GM23338 (cell line): ENCODE measurements at regions not wholly inside any gene's neighbourhood (a gene's known extent, or its start where the extent isn't known, plus 50 kb on each side); places are given as distances from the start of the nearest gene placed in this dataset.

Experiments used
- ATAC-seq: fragments of 200-7000 bp; cut with Tn5 transposase; 3 replicates; pipeline ENCODE4 v1.9.1; 2020
- DNase-seq: peaks from one replicate; pipeline ENCODE4 v3.0.0-alpha.2; 2015; ENCODE audit warnings: low spot score
- H2AFZ ChIP-seq: fragments of 200-600 bp; sonication (generic); 2 replicates; pipeline ENCODE4 v1.8.0; 2016; ENCODE audit warnings: antibody characterized with exemption, mild to moderate bottlenecking, moderate library complexity
- H3F3A ChIP-seq: fragments of 200-600 bp; sonication (generic); replicated peaks from 2 replicates; pipeline ENCODE4 v1.8.0; 2017; ENCODE audit warnings: antibody characterized with exemption, mixed run types, low read depth
- H3K27ac ChIP-seq: fragments of 200-600 bp; sonication (generic); 2 replicates; pipeline ENCODE4 v1.6.1; 2016; ENCODE audit warnings: low read depth
- H3K27me3 ChIP-seq: fragments of 200-600 bp; sonication (generic); 2 replicates; pipeline ENCODE4 v1.8.0; 2016; ENCODE audit warnings: mild to moderate bottlenecking, mixed run types, moderate library complexity; ENCODE audit not compliant: insufficient read depth
- H3K36me3 ChIP-seq: fragments of 200-600 bp; sonication (generic); 2 replicates; pipeline ENCODE4 v1.8.0; 2016; ENCODE audit warnings: mild to moderate bottlenecking; ENCODE audit not compliant: insufficient read depth
- H3K4me1 ChIP-seq: fragments of 200-600 bp; sonication (generic); 2 replicates; pipeline ENCODE4 v1.8.0; 2016; ENCODE audit warnings: mild to moderate bottlenecking, moderate library complexity; ENCODE audit not compliant: insufficient read depth
- H3K4me2 ChIP-seq: fragments of 200-600 bp; sonication (generic); 2 replicates; pipeline ENCODE4 v1.7.1; 2017; ENCODE audit warnings: mixed run types
- H3K4me3 ChIP-seq: fragments of 200-600 bp; sonication (generic); 2 replicates; pipeline ENCODE4 v1.6.1; 2016; ENCODE audit warnings: mixed run types
- H3K79me2 ChIP-seq: fragments of 200-600 bp; sonication (generic); replicated peaks from 2 replicates; pipeline ENCODE4 v1.8.0; 2017; ENCODE audit warnings: mild to moderate bottlenecking; ENCODE audit not compliant: insufficient read depth
- H3K9me2 ChIP-seq: fragments of 200-600 bp; sonication (generic); 2 replicates; pipeline ENCODE4 v1.8.0; 2017; ENCODE audit not compliant: insufficient read depth
- H4K20me1 ChIP-seq: fragments of 200-600 bp; sonication (generic); replicated peaks from 2 replicates; pipeline ENCODE4 v1.8.0; 2017; ENCODE audit warnings: mild to moderate bottlenecking; ENCODE audit not compliant: insufficient read depth
- H3K27ac Mint-ChIP-seq: 2 replicates; pipeline ENCODE4 v1.8.0; 2020; ENCODE audit warnings: inconsistent platforms, mild to moderate bottlenecking, moderate library complexity, mixed read lengths
- H3K27me3 Mint-ChIP-seq: 3 replicates; pipeline ENCODE4 v1.8.0; 2022; ENCODE audit warnings: low read depth, mild to moderate bottlenecking, moderate library complexity, mixed read lengths, inconsistent platforms; ENCODE audit not compliant: insufficient read depth, poor library complexity
- H3K36me3 Mint-ChIP-seq: 3 replicates; pipeline ENCODE4 v1.8.0; 2021; ENCODE audit warnings: low read depth, mild to moderate bottlenecking, inconsistent platforms, moderate library complexity, mixed read lengths
- H3K4me1 Mint-ChIP-seq: 3 replicates; pipeline ENCODE4 v1.8.0; 2020; ENCODE audit warnings: mild to moderate bottlenecking, inconsistent platforms, mixed read lengths
- H3K4me3 Mint-ChIP-seq: 3 replicates; pipeline ENCODE4 v1.8.0; 2021; ENCODE audit warnings: moderate library complexity, mild to moderate bottlenecking, inconsistent platforms, mixed read lengths
- H3K9me3 Mint-ChIP-seq: 3 replicates; pipeline ENCODE4 v1.8.0; 2020; ENCODE audit warnings: moderate library complexity, mild to moderate bottlenecking, inconsistent platforms, mixed read lengths
- CREB1 ChIP-seq: fragments of 250-450 bp; sonication (Bioruptor Pico); IDR thresholded peaks from 2 replicates; pipeline ENCODE4 v1.5.0; 2020; ENCODE audit warnings: low read depth, mild to moderate bottlenecking, moderate library complexity
- CTCF ChIP-seq, 2 experiments: fragments of 200-600 bp in 1 of 2; sonication (generic) in 1 of 2; conservative IDR thresholded peaks; 2 replicates each; pipeline versions ENCODE4 v1.5.1 to v1.6.1; 2016 to 2017; ENCODE audit warnings: antibody characterized with exemption in 2 of 2, low read depth in 2 of 2, mild to moderate bottlenecking in 2 of 2, moderate library complexity in 1 of 2
- EZH2 ChIP-seq: fragments of 200-600 bp; sonication (generic); IDR thresholded peaks from one replicate; pipeline ENCODE4 v1.8.0; 2017; ENCODE audit warnings: antibody characterized with exemption, mild to moderate bottlenecking, low read depth; ENCODE audit not compliant: unreplicated experiment
- POLR2AphosphoS5 ChIP-seq: IDR thresholded peaks from 2 replicates; pipeline ENCODE4 v1.6.1; 2016; ENCODE audit warnings: antibody characterized with exemption, low read depth
- REST ChIP-seq: IDR thresholded peaks from one replicate; pipeline ENCODE4 v1.6.1; 2018; ENCODE audit warnings: antibody characterized with exemption; ENCODE audit not compliant: unreplicated experiment
- STAT1 ChIP-seq: IDR thresholded peaks from one replicate; pipeline ENCODE4 v1.6.1; 2016; ENCODE audit warnings: antibody characterized with exemption; ENCODE audit not compliant: unreplicated experiment
- ZNF114 ChIP-seq: fragments of 250-450 bp; sonication (Bioruptor Pico); IDR thresholded peaks from 2 replicates; pipeline ENCODE4 v1.5.0; 2020; ENCODE audit warnings: mild to moderate bottlenecking, moderate library complexity
- ZNF462 ChIP-seq: fragments of 250-450 bp; sonication (Bioruptor Pico); IDR thresholded peaks from 2 replicates; pipeline ENCODE4 v1.5.0; 2020; ENCODE audit warnings: mild to moderate bottlenecking, moderate library complexity

GRCh38 chrX:96538104-96538725, 146.4 kb upstream of the DIAPH2 start:
- H3K9me3 Mint-ChIP-seq = no peaks in the 10 kb centered on the region
- no peak overlapping the region for H3K4me3 Mint-ChIP-seq
- no peaks in the 10 kb centered on the region for H3K27me3 ChIP-seq
- H3K9me2 ChIP-seq = no peaks in the 10 kb centered on the region
- peak; percentile 3 for DNase-seq
- no peaks in the 10 kb centered on the region for H3F3A ChIP-seq
- no peak for TF ChIP-seq EZH2
- no peak for TF ChIP-seq ZNF114
- TF ChIP-seq POLR2AphosphoS5 = no peak
- TF ChIP-seq REST = no peak
- no peak for TF ChIP-seq CREB1 (CRISPR knock-in tag)
- no peaks in the 10 kb centered on the region for H3K27me3 Mint-ChIP-seq
- H3K36me3 Mint-ChIP-seq = no peaks in the 10 kb centered on the region
- H3K4me1 Mint-ChIP-seq = no peaks in the 10 kb centered on the region
- no peak overlapping the region for H3K27ac Mint-ChIP-seq
- H3K79me2 ChIP-seq = no peaks in the 10 kb centered on the region
- H2AFZ ChIP-seq = 0 out of 2 replicates have a peak overlapping the region, but pooled peaks have one; percentile 38
- no peak overlapping the region for H3K4me3 ChIP-seq
- no peaks in the 10 kb centered on the region for H4K20me1 ChIP-seq
- ATAC-seq = no peak
- H3K27ac ChIP-seq = no peak overlapping the region
- H3K4me1 ChIP-seq = no peaks in the 10 kb centered on the region
- H3K36me3 ChIP-seq = no peaks in the 10 kb centered on the region
- H3K4me2 ChIP-seq = no peak overlapping the region

GRCh38 chrX:96540111-96540631, 144.5 kb upstream of the DIAPH2 start:
- Histone ChIP-seq H3F3A (no peaks in the 10 kb centered on the region), H3K36me3 (no peaks in the 10 kb centered on the region), H3K79me2 (no peaks in the 10 kb centered on the region), H3K27ac (no peak overlapping the region), H3K27me3 (no peaks in the 10 kb centered on the region), H4K20me1 (no peaks in the 10 kb centered on the region), H3K9me2 (no peaks in the 10 kb centered on the region), H2AFZ (no peak overlapping the region), H3K4me1 (no peaks in the 10 kb centered on the region), H3K4me3 (no peak overlapping the region), H3K4me2 (no peak overlapping the region)
- H3K4me1 Mint-ChIP-seq = no peaks in the 10 kb centered on the region
- H3K4me3 Mint-ChIP-seq = no peak overlapping the region
- no peaks in the 10 kb centered on the region for H3K9me3 Mint-ChIP-seq
- H3K36me3 Mint-ChIP-seq = no peaks in the 10 kb centered on the region
- no peaks in the 10 kb centered on the region for H3K27me3 Mint-ChIP-seq
- ATAC-seq (no peak), DNase-seq (no peak)
- no peak overlapping the region for H3K27ac Mint-ChIP-seq
- no peak for TF ChIP-seq STAT1
- TF ChIP-seq ZNF114 = no peak
- no peak for TF ChIP-seq POLR2AphosphoS5
- no peak for TF ChIP-seq ZNF462 (CRISPR knock-in tag)
- no peak for TF ChIP-seq EZH2
- no peak for TF ChIP-seq CTCF (conservative IDR thresholded peaks at IDR 0.05; ENCODE audit: low read depth in 2 of 2)
